ENCODE measurements at regions not wholly inside any gene's neighbourhood (a gene's known extent, or its start where the extent isn't known, plus 50 kb on each side); places are given as distances from the start of the nearest gene placed in this dataset.
A peak's percentile ranks its signal among the peaks of the same experiment; 100 is the strongest.

DNA sequence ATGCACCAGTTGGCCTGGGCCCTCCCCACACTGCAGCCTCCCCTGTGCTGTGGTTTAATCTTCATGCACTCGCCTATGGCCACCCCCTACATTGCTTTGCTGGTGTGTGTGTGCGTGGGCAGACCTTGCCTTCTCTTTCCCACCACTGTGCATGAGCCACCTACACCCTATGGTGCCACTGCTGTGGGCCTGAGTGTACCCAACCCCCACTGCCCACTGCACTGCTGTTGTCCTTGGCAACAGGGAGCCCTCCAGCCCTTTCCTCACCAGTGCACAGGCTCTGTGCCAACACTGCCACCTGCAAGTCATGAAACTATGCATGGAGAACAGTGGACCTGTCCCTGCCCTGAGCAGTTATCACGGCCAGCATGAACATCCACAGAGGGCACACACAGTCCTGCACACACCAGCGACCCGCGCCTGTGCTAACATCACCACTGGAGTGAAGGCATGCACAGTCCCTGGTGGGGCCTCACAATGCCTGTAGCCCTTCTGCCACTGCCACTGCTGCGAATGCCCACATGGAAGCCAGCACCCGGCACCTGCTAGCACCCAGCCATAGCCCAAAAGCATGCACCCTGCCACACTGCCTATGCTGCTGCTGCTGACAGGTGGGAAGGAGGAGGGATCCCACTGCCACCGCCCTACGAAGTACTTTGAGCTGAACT lies 237.8 kb upstream of the ARSJ start:
- Histone ChIP-seq H3K27me3 (ENCODE audit: control insufficient read depth, insufficient read depth, low read length) (no peaks in the 10 kb centered on the region), H3K9ac (ENCODE audit: low read length in 3 of 3) (no peak overlapping the region), H3K27ac (ENCODE audit: low read depth in 2 of 2, low read length in 2 of 2) (no peak overlapping the region), H3K9me3 (ENCODE audit: control insufficient read depth in 2 of 3, insufficient read depth in 1 of 3, low read length in 3 of 3) (no peaks in the 10 kb centered on the region), H3K36me3 (ENCODE audit: control insufficient read depth in 2 of 3, insufficient read depth in 3 of 3, low read length in 3 of 3) (no peaks in the 10 kb centered on the region), H3K4me3 (ENCODE audit: low read length in 3 of 3) (no peak overlapping the region), H3K4me1 (ENCODE audit: control insufficient read depth in 2 of 3, insufficient read depth in 2 of 3, low read depth in 1 of 3, low read length in 3 of 3) (peaks cover 0 to 7% (median 6%) of the 10 kb centered on the region in 3 donors)
- intact Hi-C loops (cut with DNase I) = no loop called here
- TF ChIP-seq, protein P1, sequence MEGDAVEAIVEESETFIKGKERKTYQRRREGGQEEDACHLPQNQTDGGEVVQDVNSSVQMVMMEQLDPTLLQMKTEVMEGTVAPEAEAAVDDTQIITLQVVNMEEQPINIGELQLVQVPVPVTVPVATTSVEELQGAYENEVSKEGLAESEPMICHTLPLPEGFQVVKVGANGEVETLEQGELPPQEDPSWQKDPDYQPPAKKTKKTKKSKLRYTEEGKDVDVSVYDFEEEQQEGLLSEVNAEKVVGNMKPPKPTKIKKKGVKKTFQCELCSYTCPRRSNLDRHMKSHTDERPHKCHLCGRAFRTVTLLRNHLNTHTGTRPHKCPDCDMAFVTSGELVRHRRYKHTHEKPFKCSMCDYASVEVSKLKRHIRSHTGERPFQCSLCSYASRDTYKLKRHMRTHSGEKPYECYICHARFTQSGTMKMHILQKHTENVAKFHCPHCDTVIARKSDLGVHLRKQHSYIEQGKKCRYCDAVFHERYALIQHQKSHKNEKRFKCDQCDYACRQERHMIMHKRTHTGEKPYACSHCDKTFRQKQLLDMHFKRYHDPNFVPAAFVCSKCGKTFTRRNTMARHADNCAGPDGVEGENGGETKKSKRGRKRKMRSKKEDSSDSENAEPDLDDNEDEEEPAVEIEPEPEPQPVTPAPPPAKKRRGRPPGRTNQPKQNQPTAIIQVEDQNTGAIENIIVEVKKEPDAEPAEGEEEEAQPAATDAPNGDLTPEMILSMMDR (IDR thresholded peaks at IDR 0.05; ENCODE audit: borderline replicate concordance, extremely low read depth, insufficient read depth) = no peak
- peak in 3 of 5 donors; percentile 14 to 81 (median 49) for DNase-seq
- no peak for FAIRE-seq

- FAIRE-seq = no peak
- intact Hi-C loops (cut with DNase I) = no loop called here
- no peaks in the 10 kb centered on the region for H3K27me3 ChIP-seq (ENCODE audit: control insufficient read depth, insufficient read depth, low read length)
- H3K36me3 ChIP-seq (ENCODE audit: control insufficient read depth in 2 of 3, insufficient read depth in 3 of 3, low read length in 3 of 3) = no peaks in the 10 kb centered on the region
- H3K9me3 ChIP-seq (ENCODE audit: control insufficient read depth in 2 of 3, insufficient read depth in 1 of 3, low read length in 3 of 3) = no peaks in the 10 kb centered on the region
- no peak overlapping the region for H3K27ac ChIP-seq (ENCODE audit: low read depth in 2 of 2, low read length in 2 of 2)
- H3K4me1 ChIP-seq (ENCODE audit: control insufficient read depth in 2 of 3, insufficient read depth in 2 of 3, low read depth in 1 of 3, low read length in 3 of 3) = no peaks in the 10 kb centered on the region
- no peak overlapping the region for H3K9ac ChIP-seq (ENCODE audit: low read length in 3 of 3)
- no peak for DNase-seq
- TF ChIP-seq, protein P1 (IDR thresholded peaks at IDR 0.05; ENCODE audit: borderline replicate concordance, extremely low read depth, insufficient read depth) = no peak
- no peak overlapping the region for H3K4me3 ChIP-seq (ENCODE audit: low read length in 3 of 3)
Observed at GRCh38 chr4:114223580-114223979, 244.1 kb upstream of the ARSJ start.

- Histone ChIP-seq H3K4me3 (ENCODE audit: low read length in 3 of 3) (no peak overlapping the region), H3K27ac (ENCODE audit: low read depth in 2 of 2, low read length in 2 of 2) (no peak overlapping the region), H3K4me1 (ENCODE audit: control insufficient read depth in 2 of 3, insufficient read depth in 2 of 3, low read depth in 1 of 3, low read length in 3 of 3) (no peaks in the 10 kb centered on the region), H3K36me3 (ENCODE audit: control insufficient read depth in 2 of 3, insufficient read depth in 3 of 3, low read length in 3 of 3) (no peaks in the 10 kb centered on the region), H3K9ac (ENCODE audit: low read length in 3 of 3) (no peak overlapping the region), H3K9me3 (ENCODE audit: control insufficient read depth in 2 of 3, insufficient read depth in 1 of 3, low read length in 3 of 3) (no peaks in the 10 kb centered on the region), H3K27me3 (ENCODE audit: control insufficient read depth, insufficient read depth, low read length) (no peaks in the 10 kb centered on the region)
- FAIRE-seq = no peak
- DNase-seq = peak in 2 of 5 donors; percentile 14 to 21
- TF ChIP-seq, protein P1 (IDR thresholded peaks at IDR 0.05; ENCODE audit: borderline replicate concordance, extremely low read depth, insufficient read depth) = no peak
- intact Hi-C loops (cut with DNase I) = no loop called here
Observed at GRCh38 chr4:114225436-114225835, 246.0 kb upstream of the ARSJ start.

GRCh38 chr4:114226179-114226578 lies 246.7 kb upstream of the ARSJ start:
- no peak overlapping the region for H3K27ac ChIP-seq (ENCODE audit: low read depth in 2 of 2, low read length in 2 of 2)
- no peak overlapping the region for H3K9ac ChIP-seq (ENCODE audit: low read length in 3 of 3)
- TF ChIP-seq, protein P1 (IDR thresholded peaks at IDR 0.05; ENCODE audit: borderline replicate concordance, extremely low read depth, insufficient read depth) = no peak
- intact Hi-C loops (cut with DNase I) = no loop called here
- H3K27me3 ChIP-seq (ENCODE audit: control insufficient read depth, insufficient read depth, low read length) = no peaks in the 10 kb centered on the region
- H3K9me3 ChIP-seq (ENCODE audit: control insufficient read depth in 2 of 3, insufficient read depth in 1 of 3, low read length in 3 of 3) = no peaks in the 10 kb centered on the region
- no peaks in the 10 kb centered on the region for H3K36me3 ChIP-seq (ENCODE audit: control insufficient read depth in 2 of 3, insufficient read depth in 3 of 3, low read length in 3 of 3)
- no peak overlapping the region for H3K4me3 ChIP-seq (ENCODE audit: low read length in 3 of 3)
- FAIRE-seq = no peak
- DNase-seq = no peak
- H3K4me1 ChIP-seq (ENCODE audit: control insufficient read depth in 2 of 3, insufficient read depth in 2 of 3, low read depth in 1 of 3, low read length in 3 of 3) = no peaks in the 10 kb centered on the region
